ENCODE measurements at regions not wholly inside any gene's neighbourhood (a gene's known extent, or its start where the extent isn't known, plus 50 kb on each side); places are given as distances from the start of the nearest gene placed in this dataset.
A peak's percentile ranks its signal among the peaks of the same experiment; 100 is the strongest.

DNA sequence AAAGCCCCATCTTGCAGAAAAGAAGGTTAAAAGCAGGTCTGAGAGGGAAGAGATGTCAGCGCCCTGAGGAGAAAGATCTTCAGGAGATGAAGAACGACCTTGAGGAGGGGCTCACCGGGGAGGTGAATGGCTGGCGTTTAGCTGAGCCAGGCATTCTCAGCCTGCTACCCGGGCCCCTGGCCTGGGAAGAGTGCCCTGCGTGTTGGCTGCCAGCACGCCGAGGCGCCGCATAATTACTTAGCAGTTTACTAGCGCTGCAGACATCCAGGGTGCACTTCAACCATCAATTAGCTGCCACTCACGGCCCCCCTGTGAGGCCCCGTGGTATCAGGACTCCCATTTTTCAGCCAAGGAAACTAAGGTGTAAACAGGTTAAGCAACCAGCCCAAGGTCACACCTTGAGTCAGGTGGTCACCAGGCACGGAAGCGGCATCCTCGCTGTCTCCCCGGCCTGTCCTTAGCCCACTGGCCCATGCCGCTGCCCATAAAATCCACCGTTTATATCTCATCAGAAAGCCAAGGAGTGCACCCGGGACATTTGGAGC is 551.9 kb downstream of the BNC2 start:
- peak; percentile 14 for DNase-seq

GRCh38 chr9:16319646-16320045 is 550.8 kb downstream of the BNC2 start:
- DNase-seq, result peak; percentile 21

GRCh38 chr9:16320338-16320902 is 550.0 kb downstream of the BNC2 start:
- peak; percentile 57 for DNase-seq

DNA sequence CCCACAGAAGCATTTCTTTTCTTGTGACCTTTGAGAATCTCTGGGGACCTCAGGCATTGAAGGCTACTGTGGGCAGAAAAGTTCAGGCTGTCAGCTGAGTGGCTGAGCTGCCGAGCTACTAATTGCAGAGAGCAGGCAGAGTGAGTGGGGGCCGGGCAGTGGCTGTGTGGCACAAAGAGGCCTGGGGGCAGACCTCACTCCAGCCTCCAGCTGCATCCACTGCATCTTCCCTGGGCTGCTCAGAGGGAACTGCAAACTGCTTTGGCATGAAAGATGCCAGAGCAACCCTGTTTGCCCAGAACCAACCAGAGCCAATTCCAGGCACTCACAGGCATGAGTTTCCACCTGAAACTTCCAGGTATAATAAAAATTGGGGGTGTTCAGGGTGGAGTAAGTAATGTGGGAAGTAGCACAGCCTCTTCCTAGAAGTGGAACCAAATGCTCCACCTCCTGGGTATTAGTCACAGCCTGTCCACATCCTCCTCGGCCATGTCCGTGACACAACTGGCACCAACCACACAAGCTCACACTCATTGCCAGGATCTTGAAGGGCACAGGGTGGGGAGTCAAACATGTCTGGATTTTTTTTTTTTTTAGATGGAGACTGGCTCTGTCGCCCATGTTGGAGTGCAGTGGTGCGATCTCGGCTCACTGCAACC is 548.9 kb downstream of the BNC2 start:
- peak; percentile 60 for DNase-seq

DNA sequence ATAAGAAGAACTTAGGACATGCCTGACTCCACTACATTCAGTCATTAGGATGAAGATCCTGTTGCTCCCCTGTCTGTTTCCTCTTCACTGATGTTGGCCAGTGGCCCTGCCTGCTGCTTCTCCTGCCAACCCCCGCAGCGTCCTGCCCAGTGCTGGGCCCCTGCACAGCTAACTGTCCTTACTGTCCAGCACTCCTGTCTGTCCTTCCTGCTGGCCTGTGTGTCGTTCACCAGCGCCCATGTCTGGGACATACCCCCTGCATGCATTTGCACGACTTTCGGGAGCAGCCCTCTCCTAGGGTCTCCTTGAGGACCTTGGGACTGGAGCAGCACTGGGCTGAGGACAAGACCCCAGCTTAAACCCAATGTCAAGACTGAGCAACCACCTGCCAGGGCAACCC is 547.6 kb downstream of the BNC2 start:
- DNase-seq, result peak; percentile 58

- DNase-seq, result peak; percentile 41
Measured at GRCh38 chr9:16325966-16326365, 544.5 kb downstream of the BNC2 start.

- DNase-seq, result no peak
Measured at GRCh38 chr9:16328349-16328748, 542.1 kb downstream of the BNC2 start.

DNA sequence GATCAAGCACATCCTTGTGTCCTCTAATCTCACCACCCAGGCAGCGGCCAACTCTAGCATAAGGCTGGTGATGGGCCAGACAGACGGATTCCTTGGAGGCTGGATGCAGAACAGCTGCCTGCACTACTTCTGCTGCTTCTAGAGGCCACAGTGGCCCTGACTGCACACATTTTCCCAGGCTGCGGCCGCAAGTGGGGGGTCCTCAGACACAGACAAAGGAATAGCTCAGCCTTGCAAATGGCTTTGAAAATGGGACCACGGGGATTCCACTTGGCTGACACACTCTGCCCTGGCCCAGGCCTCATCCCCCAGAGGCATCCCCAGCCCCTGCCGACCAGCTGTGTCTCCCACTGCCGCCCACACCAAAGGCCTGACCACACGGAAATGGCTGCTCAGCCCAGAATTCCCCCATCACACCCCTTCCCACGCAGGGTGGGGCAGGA is 540.8 kb downstream of the BNC2 start:
- no peak for DNase-seq

DNA sequence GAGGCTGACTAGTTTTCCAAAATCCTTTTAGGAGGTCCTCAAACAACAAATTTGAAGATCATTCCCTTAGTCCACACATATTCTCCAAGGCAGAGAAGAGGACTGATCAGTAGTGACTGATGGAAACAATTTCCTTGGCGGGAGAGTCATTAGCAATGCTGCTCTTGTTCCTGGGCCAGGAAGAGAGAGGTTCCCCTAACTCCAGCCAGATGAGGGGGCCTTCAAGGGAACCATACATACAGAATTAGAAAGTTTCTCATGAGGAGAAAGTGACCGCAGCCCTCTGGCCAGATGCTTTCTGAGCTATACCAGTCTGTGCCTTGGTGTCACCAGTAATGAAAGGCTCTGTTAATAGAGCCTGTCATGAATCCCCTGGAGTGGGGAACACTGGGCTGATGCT is 539.4 kb downstream of the BNC2 start:
- DNase-seq, result no peak

DNA sequence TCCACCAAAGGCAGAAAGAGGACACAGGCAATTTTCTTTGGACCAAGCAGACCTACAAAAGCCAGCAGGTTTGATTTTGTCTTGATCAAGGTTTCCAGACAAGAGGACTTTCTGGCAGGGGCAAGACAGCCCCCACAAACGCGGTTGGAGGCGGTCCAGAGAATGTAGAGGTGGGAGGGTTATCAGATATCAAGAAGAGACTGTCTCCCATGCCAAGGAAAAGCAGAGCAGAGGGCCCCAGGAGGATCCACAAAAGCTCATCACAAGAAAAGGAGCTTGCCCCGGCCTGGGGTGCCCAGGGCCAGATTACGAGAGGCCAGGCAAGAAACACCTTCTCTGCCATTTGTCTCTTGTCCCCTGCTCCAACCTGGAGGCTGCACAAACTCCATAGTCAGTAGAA is 538.9 kb downstream of the BNC2 start:
- no peak for DNase-seq

- DNase-seq, result no peak
Measured at GRCh38 chr9:16333691-16334090, 536.8 kb downstream of the BNC2 start.

- DNase-seq, result no peak
Measured at GRCh38 chr9:16335788-16336580, 534.5 kb downstream of the BNC2 start.

DNA sequence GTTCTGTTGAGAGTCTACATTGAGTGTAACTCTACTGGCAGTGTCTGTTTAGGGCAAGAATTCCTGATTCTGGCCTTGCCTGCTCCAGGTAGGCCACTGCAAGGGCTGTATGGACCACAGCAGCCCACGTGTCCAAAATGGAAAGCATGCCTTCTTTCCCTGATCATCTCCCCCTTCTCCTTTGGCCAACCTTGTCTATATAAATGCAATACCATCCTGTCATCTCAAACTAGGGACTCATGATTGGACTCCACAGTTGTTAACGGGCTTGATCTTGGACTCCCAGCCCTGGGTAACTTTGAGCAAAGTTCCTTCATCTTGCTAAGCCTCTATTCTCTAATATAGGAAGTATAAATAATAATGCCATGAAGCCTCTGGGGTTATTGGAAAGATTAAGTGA is 533.6 kb downstream of the BNC2 start:
- no peak for DNase-seq

- DNase-seq, result no peak
Measured at GRCh38 chr9:16337322-16338029, 533.0 kb downstream of the BNC2 start.

- DNase-seq, result no peak
Measured at GRCh38 chr9:16341177-16341576, 529.3 kb downstream of the BNC2 start.

- no peak for DNase-seq
Measured at GRCh38 chr9:16342246-16343020, 528.0 kb downstream of the BNC2 start.

DNA sequence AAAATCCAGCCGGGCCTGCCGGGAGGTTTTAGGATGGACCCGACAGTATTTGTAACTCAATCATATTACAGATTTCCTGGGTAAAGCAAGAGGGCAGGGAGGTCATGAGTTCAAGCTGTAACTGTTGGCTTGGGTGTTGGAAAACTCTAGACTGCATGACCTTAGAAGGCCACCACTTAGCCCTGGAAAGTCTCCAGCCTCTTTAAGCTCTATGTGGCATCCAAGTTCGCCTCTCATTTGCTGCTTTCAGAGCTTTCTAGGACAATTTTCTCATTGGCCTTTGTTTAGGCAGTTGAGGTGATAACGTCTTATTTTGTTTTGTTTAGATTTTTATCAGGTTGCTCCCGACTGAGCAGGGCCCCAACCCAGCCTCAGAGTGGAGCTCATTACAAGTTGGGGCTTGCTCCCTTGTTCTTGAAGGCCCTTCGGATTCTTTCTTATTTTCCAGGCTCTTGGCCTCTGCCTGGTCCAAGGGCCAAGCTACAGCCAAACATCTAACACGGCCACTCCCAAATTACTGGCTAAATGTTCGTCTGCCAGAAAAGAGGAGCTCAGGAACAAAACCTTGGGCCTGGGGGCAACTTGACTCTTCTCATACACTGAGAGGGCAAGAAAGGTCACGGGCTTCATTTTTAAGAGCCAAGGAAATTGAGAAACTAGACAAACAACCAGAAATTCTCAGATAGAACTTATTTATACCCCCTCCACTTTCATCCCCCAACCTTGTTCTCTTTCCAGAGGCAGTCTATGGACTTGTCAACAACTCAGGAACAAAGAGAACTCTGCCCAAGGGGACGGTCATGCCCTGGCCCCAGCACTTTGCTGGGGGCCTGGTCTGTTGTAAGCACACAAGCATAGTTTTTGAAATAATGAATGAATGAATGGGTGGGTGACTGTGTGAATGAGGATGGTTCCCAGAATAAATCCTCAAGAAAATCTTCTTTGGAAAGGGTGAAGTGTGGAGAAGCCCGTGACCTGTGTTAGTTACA is 526.9 kb downstream of the BNC2 start:
- no peak for DNase-seq

GRCh38 chr9:16344343-16344742 is 526.1 kb downstream of the BNC2 start:
- no peak for DNase-seq

DNA sequence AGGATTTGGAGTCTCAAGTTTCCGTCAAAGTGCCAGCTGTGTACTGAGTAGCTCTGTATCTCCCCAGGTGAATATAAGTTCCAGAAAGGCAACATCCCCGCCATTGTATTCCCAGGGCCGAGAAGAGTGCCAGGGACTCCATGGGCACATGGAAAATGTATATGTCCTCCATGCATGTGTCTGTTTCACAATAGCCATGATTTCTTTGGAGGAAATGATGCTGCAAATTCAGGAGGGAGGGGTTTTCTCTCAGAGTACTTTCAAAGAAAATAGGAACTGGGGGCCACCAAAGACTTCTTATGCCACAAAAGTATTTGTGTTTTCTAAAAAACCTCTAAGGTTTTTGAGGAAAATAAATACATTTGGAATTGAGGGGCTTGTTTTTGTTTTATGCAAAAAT is 524.6 kb downstream of the BNC2 start:
- DNase-seq, result no peak

- no peak for DNase-seq
Measured at GRCh38 chr9:16347886-16348285, 522.6 kb downstream of the BNC2 start.

- no peak for DNase-seq
Measured at GRCh38 chr9:16348531-16348930, 521.9 kb downstream of the BNC2 start.

Data from activated effector memory CD4-positive, alpha-beta T cell treated with anti-CD3 and anti-CD28 coated beads, Interleukin-2, amount 50 U/mL, for 16 hours (primary cell).